ENCODE measurements at regions not wholly inside any gene's neighbourhood (a gene's known extent, or its start where the extent isn't known, plus 50 kb on each side); places are given as distances from the start of the nearest gene placed in this dataset.
"Not testable (repeated sequence)": the region's sequence is repeated elsewhere in the genome, so short reads cannot be mapped to it uniquely, and the experiment has no call there.

DNA sequence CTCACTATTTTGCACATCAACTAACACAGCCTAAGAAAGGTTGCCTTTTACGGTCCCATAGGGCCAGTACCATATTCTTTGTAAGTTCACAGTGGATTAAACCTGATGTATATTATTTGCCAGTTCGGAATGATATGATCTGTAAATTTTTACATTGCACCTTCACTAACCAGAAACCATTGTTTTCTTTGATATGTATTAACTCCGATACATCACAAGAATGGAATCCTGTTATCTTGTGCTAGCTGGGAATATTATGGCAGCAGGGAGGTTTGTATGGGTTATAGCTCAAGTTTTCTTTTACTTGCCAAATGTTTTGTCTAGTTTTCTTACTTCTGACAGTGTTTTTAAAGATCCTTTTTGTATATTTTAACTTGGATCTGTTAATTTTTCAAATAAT is 51.4 kb upstream of the S1PR1 start:
- no peak for DNase-seq

- DNase-seq, result no peak
These were observed 53.5 kb upstream of the S1PR1 start for GRCh38 chr1:101183388-101183699.

DNA sequence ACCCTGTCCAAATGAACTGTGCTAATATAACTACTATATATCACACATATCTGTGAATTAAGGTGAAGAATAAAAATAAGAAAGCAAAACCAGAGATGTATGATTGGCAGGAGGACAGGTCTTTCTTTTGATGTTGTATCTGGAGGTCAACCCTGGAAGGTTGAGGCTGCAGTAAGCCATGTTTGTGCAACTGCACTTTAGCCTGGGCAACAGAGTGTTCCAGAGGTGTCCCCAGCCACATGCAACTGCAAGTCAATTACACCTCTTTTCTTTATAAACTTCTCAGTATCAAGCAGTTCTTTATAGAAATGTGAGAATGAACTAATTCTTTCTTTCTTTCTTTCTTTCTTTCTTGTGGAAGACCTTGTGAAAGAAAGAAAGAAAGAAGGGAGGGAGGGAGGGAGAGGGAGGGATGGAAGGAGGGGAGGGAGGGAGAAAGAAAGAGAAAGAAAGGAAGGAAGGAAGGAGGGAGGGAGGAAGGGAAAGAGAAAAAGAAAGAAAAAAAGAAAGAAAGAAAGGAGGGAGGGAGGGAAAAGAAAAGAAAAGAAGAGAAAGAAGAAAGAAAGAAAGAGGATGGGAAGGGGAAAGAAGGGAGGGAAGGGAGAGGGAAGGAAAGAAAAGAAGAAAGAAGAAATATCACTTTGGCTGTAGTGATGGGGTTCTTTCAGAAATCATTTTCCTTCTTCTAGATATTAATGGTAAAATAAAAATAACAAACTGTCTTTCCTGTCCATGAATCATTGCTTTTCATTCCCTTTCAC is 54.0 kb upstream of the S1PR1 start:
- no peak for DNase-seq

GRCh38 chr1:101181930-101182329 is 54.9 kb upstream of the S1PR1 start:
- no peak for DNase-seq

DNA sequence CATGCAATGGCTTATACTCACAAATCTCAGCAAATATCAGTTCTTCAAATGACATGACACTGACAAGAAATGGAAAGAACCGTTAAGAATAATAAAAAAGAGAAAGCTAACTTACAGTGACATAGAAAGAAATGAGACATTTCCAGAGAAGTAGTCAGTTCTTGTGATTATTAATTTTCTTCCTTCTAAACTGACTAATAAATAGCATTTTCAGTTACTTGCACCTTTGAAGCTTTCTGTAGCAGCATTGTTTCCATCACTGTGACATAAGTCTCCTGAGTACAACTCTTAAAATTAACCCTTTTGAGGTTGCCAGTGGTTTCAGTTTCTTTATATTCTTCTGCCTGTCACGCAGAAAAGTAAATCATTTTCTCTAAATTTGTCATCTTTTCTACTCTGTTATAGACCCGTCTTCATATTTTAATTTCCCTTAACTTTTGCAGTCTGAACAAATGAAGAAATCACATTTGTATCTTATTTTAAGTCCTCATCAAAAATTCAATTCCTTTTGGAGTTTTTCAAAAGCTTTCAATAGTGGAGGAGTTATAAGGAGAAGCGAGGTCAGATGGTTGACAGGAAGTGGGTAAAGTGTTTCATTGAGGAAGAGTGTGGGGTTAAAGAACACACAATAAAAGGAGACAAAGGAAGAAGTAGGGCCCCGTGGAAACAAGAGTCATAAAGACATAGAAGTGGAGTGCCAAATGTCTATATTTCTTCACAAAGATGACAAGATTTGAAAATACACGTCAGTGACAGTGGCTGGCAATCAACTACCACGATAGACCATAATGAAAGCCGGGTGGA is 57.9 kb upstream of the S1PR1 start:
- no peak for DNase-seq

GRCh38 chr1:101178341-101178687 is 58.5 kb upstream of the S1PR1 start:
- no peak for DNase-seq

DNA sequence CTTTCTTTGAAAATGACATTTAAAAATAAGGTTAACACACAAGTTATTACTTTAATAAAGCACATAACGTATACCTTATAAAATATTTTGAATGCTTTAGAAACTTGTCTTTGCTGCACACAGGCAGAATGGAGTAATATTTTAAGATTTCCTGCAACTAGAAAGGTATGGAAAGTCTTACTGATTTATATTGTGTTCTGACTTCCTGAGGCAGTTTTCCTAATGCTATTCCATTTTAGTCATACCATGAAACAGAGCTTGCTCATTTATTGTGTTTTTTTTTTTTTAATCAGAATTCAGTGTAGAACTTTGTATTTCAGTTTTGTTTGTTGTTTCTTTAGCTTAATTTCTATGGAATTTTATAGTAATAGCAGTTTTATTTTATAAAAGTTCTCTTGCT is 60.9 kb upstream of the S1PR1 start:
- DNase-seq, result peak; percentile 10

DNA sequence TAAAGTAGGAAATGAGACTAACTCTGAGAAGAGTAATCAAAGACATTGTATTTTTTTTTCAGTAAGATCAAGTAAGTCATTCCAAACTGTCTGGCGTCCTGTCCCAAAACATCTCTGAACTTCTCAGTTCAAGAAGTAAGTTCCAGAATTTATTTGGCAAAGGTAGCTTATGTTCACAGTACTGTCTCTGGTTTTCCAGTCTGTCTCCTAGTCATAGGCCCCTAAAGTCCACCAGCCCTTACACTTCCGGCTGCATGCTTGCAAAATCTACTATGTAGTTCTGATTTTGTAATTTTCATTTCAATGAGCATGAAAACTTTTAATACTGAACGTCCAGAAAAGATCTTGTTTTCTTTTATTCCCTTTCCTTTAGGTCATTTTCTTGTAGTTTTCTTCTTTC is 61.4 kb upstream of the S1PR1 start:
- no peak for DNase-seq

GRCh38 chr1:101174722-101175121 is 62.1 kb upstream of the S1PR1 start:
- DNase-seq, result peak; percentile 91

GRCh38 chr1:101174298-101174697 is 62.5 kb upstream of the S1PR1 start:
- DNase-seq, result not testable (repeated sequence)

DNA sequence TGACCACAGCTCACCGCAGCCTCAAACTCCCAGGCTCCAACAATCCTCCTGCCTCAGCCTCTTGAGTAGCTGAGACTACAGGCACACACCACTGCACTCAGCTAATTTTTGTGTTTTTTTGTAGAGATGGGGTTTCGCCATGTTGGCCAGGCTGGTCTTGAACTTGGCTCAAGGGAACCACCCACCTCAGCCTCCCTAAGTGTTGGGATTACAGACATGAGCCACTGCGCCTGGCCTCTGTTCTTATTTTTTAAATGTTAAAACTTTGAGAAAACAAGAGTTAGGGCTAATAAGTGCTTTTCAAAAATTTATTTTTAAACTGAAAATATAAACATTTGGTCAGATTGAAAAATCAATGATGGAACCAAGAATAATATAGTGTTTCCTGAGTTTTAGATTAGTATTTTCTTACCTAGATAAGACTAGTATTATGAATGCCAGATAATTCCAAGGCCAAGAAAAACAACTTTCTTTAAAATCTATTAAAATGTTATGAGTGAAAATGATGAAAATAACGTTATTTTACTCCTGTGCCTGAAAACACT is 66.2 kb upstream of the S1PR1 start:
- DNase-seq, result no peak

- DNase-seq, result no peak
These were observed 68.9 kb upstream of the S1PR1 start for GRCh38 chr1:101167891-101168290.

- peak; percentile 16 for DNase-seq
These were observed 70.2 kb upstream of the S1PR1 start for GRCh38 chr1:101166583-101167120.

DNA sequence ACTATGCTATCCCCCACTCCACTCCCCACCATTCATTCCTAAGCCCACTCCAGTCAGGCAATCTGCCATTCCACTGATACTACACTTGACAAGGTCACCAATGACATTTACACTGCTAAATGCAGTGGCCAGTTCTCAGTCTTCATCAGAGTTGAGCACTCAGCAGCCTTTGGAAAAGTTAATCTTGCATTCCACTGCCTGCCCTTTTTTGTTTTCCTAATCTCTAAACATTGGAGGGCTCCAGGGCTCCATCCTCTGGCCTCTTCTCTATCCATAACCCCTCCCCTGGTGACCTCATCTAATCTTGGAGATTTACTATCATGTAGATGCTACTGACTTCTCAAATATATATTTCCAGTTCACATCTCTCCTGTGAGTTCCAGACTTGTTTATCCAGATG is 70.9 kb upstream of the S1PR1 start:
- no peak for DNase-seq

GRCh38 chr1:101165532-101165931 is 71.3 kb upstream of the S1PR1 start:
- DNase-seq, result no peak

- DNase-seq, result no peak
These were observed 72.0 kb upstream of the S1PR1 start for GRCh38 chr1:101164776-101165175.

- no peak for DNase-seq
These were observed 73.8 kb upstream of the S1PR1 start for GRCh38 chr1:101162736-101163735.

DNA sequence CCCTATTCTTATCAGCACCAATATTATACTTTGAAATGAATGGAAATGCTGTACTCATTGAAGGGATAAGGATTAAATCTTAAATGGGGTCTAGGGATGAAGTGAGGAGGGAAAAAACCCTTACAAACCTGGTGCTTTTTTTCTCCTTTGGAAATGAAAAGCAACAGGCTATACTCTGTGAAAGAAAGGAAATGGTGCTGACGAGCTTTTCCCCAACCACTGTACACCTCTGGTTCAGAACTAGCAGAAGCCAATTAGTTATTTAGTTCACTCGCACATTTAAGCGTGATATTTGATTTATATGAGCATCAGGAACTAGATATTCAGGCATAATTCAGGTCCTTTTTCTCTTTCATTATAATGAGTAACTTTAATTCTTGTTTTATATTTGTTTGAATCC is 74.5 kb upstream of the S1PR1 start:
- DNase-seq, result no peak

GRCh38 chr1:101161619-101162018 is 75.2 kb upstream of the S1PR1 start:
- DNase-seq, result no peak

- no peak for DNase-seq
These were observed 78.4 kb upstream of the S1PR1 start for GRCh38 chr1:101158424-101158823.

- peak; percentile 67 for DNase-seq
These were observed 82.3 kb upstream of the S1PR1 start for GRCh38 chr1:101154547-101154946.

GRCh38 chr1:101153692-101154091 is 83.1 kb upstream of the S1PR1 start:
- no peak for DNase-seq

GRCh38 chr1:101152633-101153032 is 84.2 kb upstream of the S1PR1 start:
- no peak for DNase-seq

Data from fibroblast of skin of scalp (primary cell).